ENCODE measurements at regions not wholly inside any gene's neighbourhood (a gene's known extent, or its start where the extent isn't known, plus 50 kb on each side); places are given as distances from the start of the nearest gene placed in this dataset.

- no peaks in the 10 kb centered on the region for H3K79me2 ChIP-seq (ENCODE audit: insufficient read depth)
- H3K4me2 ChIP-seq, result no peak overlapping the region
- H3K27ac ChIP-seq (ENCODE audit: low read depth in 2 of 2, low read length in 1 of 2), result no peak overlapping the region
- no peaks in the 10 kb centered on the region for H3K36me3 ChIP-seq (replicated peaks in 1 of 2; ENCODE audit: control insufficient read depth in 1 of 2, insufficient read depth in 2 of 2, low read length in 1 of 2)
- no peak overlapping the region for H3K9ac ChIP-seq
- no peak overlapping the region for H3K4me3 ChIP-seq (ENCODE audit: low read depth in 2 of 2, low read length in 1 of 2)
- DNase-seq, result no peak
- ChIA-PET POLR2A (no interaction called here), CTCF (interaction anchor here (1.1 kb wide), 1 partner anchor 15 kb away, joined by 4 read pairs; no protein-coding TSS in a partner anchor)
- no peak for TF ChIP-seq TAF1 (IDR thresholded peaks at IDR 0.05; ENCODE audit: borderline replicate concordance, low read depth, low read length)
- TF ChIP-seq ELF1 (IDR thresholded peaks at IDR 0.05), result no peak
- TF ChIP-seq ZBTB33 (IDR thresholded peaks at IDR 0.05; ENCODE audit: borderline replicate concordance, low read depth), result no peak
- no peak for TF ChIP-seq TEAD4 (IDR thresholded peaks at IDR 0.05; ENCODE audit: borderline replicate concordance, insufficient read depth)
- no peak for TF ChIP-seq MXI1 (IDR thresholded peaks at IDR 0.05; ENCODE audit: low read depth, low read length)
- no peak for TF ChIP-seq FOSL2 (IDR thresholded peaks at IDR 0.05; ENCODE audit: borderline replicate concordance, low read depth)
- no peak for TF ChIP-seq PBX3 (IDR thresholded peaks at IDR 0.05)
- no peak for TF ChIP-seq GABPA (IDR thresholded peaks at IDR 0.05; ENCODE audit: low read depth)
- TF ChIP-seq USF1 (IDR thresholded peaks at IDR 0.05; ENCODE audit: borderline replicate concordance, low read depth), result no peak
- no peak for TF ChIP-seq RCOR1 (IDR thresholded peaks at IDR 0.05; ENCODE audit: low read length)
- no peak for TF ChIP-seq RFX5 (IDR thresholded peaks at IDR 0.05; ENCODE audit: low read length)
- TF ChIP-seq NRF1 (IDR thresholded peaks at IDR 0.05; ENCODE audit: low read depth, low read length), result no peak
- TF ChIP-seq SMC3 (IDR thresholded peaks at IDR 0.05; ENCODE audit: low read depth, low read length), result no peak
- no peak for TF ChIP-seq GATA2 (CRISPR knock-in tag; IDR thresholded peaks at IDR 0.05)
- no peak for TF ChIP-seq POLR2AphosphoS5 (IDR thresholded peaks at IDR 0.05; ENCODE audit: low read depth, low read length)
- TF ChIP-seq, protein P1, sequence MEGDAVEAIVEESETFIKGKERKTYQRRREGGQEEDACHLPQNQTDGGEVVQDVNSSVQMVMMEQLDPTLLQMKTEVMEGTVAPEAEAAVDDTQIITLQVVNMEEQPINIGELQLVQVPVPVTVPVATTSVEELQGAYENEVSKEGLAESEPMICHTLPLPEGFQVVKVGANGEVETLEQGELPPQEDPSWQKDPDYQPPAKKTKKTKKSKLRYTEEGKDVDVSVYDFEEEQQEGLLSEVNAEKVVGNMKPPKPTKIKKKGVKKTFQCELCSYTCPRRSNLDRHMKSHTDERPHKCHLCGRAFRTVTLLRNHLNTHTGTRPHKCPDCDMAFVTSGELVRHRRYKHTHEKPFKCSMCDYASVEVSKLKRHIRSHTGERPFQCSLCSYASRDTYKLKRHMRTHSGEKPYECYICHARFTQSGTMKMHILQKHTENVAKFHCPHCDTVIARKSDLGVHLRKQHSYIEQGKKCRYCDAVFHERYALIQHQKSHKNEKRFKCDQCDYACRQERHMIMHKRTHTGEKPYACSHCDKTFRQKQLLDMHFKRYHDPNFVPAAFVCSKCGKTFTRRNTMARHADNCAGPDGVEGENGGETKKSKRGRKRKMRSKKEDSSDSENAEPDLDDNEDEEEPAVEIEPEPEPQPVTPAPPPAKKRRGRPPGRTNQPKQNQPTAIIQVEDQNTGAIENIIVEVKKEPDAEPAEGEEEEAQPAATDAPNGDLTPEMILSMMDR (IDR thresholded peaks at IDR 0.05), result no peak
- TF ChIP-seq EP300 (IDR thresholded peaks at IDR 0.05; ENCODE audit: borderline replicate concordance in 1 of 2, low read depth in 1 of 2, low read length in 1 of 2), result no peak
- no peaks in the 10 kb centered on the region for H3K27me3 ChIP-seq (ENCODE audit: insufficient read depth)
- no peaks in the 10 kb centered on the region for H3K9me3 ChIP-seq
- H3F3A ChIP-seq (replicated peaks; ENCODE audit: insufficient read depth), result peaks cover 8% of the 10 kb centered on the region
- WGBS (ENCODE audit: low lambda C conversion rate), result 83% methylated on average over 4 of the region's 4 CpGs
- no peaks in the 10 kb centered on the region; a peak in 1 of 4 replicates for H3K4me1 ChIP-seq (ENCODE audit: control insufficient read depth in 1 of 2, insufficient read depth in 2 of 2, low read depth in 1 of 2, low read length in 1 of 2)
- H2AFZ ChIP-seq (ENCODE audit: low read depth), result no peak overlapping the region
- H3K9me2 ChIP-seq, result no peaks in the 10 kb centered on the region
- H4K20me1 ChIP-seq (ENCODE audit: insufficient read depth), result no peaks in the 10 kb centered on the region
These were observed 565.2 kb upstream of the MARCKS start for GRCh38 chr6:113291751-113292445.

Data from SK-N-SH (cell line).